RCC 7860 (cell line): ENCODE measurements at regions not wholly inside any gene's neighbourhood (a gene's known extent, or its start where the extent isn't known, plus 50 kb on each side); places are given as distances from the start of the nearest gene placed in this dataset.

Source experiments
- DNase-seq: peaks from one replicate; pipeline ENCODE4 v3.0.0-alpha.2; 2015; ENCODE audit warnings: low spot score
- FAIRE-seq: peaks from 2 replicates; lab custom pipeline; 2012; peaks lifted over from hg19 to GRCh38; lab: Jason Lieb, UNC

- no peak for DNase-seq
- FAIRE-seq = no peak
Measured at GRCh38 chr6:132005178-132005577, 54.0 kb upstream of the CCN2 start.

DNA sequence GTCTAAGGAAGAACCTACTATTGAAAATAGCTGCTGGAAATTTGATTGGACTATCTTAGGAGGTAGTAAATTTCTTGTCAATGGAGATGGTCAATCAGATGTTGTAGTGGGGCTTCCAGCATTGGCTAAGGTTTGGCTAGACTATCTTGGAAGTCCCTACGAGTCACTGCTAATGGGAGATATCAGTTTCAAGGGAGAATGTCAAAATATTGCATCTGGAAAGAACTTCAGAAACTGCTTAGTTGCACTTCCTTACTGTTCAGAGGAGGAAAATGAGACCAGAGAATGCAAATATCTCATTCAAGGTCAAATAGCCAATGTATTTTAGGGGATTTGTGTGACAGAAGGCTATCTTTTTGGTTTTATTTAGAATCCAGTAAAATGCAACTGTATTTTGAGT is 53.5 kb upstream of the CCN2 start:
- FAIRE-seq = no peak
- DNase-seq = no peak

- DNase-seq (no peak), FAIRE-seq (no peak)
Measured at GRCh38 chr6:132003516-132004178, 52.5 kb upstream of the CCN2 start.
